VCaP (cell line): ENCODE measurements at regions not wholly inside any gene's neighbourhood (a gene's known extent, or its start where the extent isn't known, plus 50 kb on each side); places are given as distances from the start of the nearest gene placed in this dataset.

Source experiments
- H3K27ac ChIP-seq: fragments of 450-650 bp; 2 replicates; pipeline ENCODE4 v1.5.1; 2017
- TF ChIP-seq, protein P1 (sequence below): fragments of 450-650 bp; conservative IDR thresholded peaks from 2 replicates; pipeline ENCODE4 v1.5.1; 2017; ENCODE audit warnings: mild to moderate bottlenecking, moderate library complexity

GRCh38 chr9:88759364-88759763 is 224.4 kb downstream of the NXNL2 start:
- H3K27ac ChIP-seq: no peak overlapping the region
- TF ChIP-seq, protein P1, sequence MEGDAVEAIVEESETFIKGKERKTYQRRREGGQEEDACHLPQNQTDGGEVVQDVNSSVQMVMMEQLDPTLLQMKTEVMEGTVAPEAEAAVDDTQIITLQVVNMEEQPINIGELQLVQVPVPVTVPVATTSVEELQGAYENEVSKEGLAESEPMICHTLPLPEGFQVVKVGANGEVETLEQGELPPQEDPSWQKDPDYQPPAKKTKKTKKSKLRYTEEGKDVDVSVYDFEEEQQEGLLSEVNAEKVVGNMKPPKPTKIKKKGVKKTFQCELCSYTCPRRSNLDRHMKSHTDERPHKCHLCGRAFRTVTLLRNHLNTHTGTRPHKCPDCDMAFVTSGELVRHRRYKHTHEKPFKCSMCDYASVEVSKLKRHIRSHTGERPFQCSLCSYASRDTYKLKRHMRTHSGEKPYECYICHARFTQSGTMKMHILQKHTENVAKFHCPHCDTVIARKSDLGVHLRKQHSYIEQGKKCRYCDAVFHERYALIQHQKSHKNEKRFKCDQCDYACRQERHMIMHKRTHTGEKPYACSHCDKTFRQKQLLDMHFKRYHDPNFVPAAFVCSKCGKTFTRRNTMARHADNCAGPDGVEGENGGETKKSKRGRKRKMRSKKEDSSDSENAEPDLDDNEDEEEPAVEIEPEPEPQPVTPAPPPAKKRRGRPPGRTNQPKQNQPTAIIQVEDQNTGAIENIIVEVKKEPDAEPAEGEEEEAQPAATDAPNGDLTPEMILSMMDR: no peak

DNA sequence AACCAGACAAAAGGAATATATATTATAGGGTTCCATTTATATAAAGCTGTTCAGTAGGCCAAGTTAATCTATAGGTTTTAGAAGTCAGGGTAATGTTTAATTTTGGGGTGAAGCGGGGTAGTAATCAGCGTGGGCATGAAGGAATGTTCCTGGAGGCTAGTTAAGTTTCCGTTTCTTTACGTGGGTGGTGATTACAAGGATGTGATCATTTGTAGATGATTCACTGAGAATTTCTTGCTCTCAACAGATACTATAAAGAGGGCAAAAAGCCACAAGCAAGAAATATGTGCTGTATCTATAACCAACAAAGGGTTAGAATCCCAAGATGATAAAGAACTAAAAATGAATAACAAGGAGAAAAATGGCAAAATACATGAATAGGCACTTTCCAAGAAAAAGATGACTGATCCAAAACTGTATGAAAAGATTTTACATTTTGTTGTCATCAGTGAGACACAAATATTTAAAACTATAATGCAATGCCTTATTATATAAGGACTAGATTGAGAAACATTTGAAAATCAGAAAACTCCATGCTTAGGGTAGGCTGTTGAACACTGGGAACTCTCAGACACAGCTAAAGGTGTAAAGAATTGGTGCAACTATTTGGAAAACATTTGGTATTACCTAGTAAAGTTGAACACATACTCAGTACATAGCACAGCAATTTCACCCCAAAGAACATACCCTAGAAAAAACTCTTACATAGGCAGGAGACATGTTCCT is 224.3 kb upstream of the S1PR3 start:
- H3K27ac ChIP-seq: no peak overlapping the region

DNA sequence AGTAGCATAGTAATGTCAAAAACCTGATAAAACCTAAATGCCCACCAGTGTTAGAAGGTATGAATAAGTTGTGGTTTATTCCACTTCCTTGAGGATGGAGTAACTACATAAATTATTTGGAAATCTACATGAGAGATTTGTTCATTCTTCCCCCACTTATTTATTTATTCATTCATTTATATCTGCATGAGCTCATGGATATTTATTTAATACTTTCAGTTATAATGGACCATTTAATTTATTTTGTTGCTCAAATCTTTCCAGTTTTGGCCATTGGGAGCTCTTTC is 223.8 kb upstream of the S1PR3 start:
- no peak overlapping the region for H3K27ac ChIP-seq

More for the DNA sequence above, 224.3 kb upstream of the S1PR3 start:
- TF ChIP-seq, protein P1: no peak

GRCh38 chr9:88772575-88772974 is 218.7 kb upstream of the S1PR3 start:
- TF ChIP-seq, protein P1: no peak
- H3K27ac ChIP-seq: no peak overlapping the region

More for the DNA sequence above, 223.8 kb upstream of the S1PR3 start:
- TF ChIP-seq, protein P1: no peak

DNA sequence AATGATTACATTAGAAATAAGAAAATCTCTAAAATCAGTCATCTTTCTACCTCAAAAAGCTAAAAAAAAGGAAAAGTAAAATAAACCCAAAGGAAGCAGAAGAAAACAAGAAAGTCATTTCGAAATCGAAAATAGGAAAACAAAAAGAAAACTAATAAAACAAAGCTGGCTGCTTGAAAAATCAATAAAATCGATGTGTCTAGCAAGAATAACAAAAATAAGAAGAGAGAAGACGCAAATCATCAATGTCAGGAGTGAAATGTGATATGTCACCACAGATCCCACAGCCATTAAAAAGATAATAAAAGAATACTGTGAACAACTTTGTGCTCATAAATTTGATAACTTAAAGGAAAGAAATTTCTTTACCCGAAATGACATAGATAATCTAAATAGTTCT is 218.1 kb upstream of the S1PR3 start:
- H3K27ac ChIP-seq: no peak overlapping the region
- TF ChIP-seq, protein P1: no peak

- H3K27ac ChIP-seq: no peak overlapping the region
- TF ChIP-seq, protein P1: no peak
Observed at GRCh38 chr9:88773627-88774244, 217.5 kb upstream of the S1PR3 start.

DNA sequence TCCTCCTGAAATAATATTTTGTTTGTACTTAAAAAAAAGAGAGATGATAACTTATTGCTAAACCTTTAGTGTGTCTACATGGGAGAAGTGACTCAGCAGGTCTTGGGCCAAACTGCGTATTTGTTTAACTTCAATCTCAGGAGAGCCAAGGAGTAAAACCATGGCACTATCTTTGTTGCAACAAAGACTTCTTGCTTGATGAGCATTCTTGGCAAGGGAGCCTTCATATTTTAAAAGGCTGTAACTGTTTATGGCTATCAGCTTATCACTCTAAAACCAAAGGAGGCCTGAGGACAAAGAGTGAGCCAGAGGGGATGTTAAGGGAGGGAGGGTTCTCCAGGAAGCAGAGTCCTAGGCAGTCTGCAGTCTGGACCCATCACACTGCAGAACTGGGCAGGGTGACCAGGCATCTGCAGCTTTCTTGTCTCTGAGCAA is 216.2 kb upstream of the S1PR3 start:
- H3K27ac ChIP-seq: peak overlapping the region; percentile 31

More for the DNA sequence above, 216.2 kb upstream of the S1PR3 start:
- TF ChIP-seq, protein P1: no peak
